Caco-2 (cell line): ENCODE measurements at regions not wholly inside any gene's neighbourhood (a gene's known extent, or its start where the extent isn't known, plus 50 kb on each side); places are given as distances from the start of the nearest gene placed in this dataset.

Source experiments
- BruUV-seq: library from RNA; stranded (reverse); fragments of 400-500 nt; replicated peaks from 2 replicates; lab custom pipeline; 2021; lab: Mats Ljungman, UMichigan
- CTCF ChIA-PET: fragments of 300-600 bp; sonication (Branson Sonifier 250); formaldehyde crosslinking; loops from one replicate; lab custom pipeline; 2022; ENCODE audit warnings: antibody characterized with exemption; lab: Charles Lee
- POLR2A ChIA-PET: fragments of 300-600 bp; sonication (Branson Sonifier 250); formaldehyde crosslinking; loops from one replicate; lab custom pipeline; 2022; ENCODE audit warnings: antibody characterized with exemption; lab: Charles Lee
- DNase-seq, 2 experiments: peaks; one replicate each; pipeline versions ENCODE4 v3.0.0 to v3.0.0-alpha.2; 2020 to 2022
- H3K27me3 ChIP-seq: replicated peaks from 2 replicates; pipeline ENCODE4 v1.6.0; 2011; ENCODE audit warnings: low read length; ENCODE audit not compliant: control insufficient read depth, insufficient read depth
- H3K36me3 ChIP-seq: 2 replicates; pipeline ENCODE4 v1.5.1; 2011; ENCODE audit warnings: low read length; ENCODE audit not compliant: control insufficient read depth, insufficient read depth
- H3K4me1 ChIP-seq: fragments of 250-450 bp; sonication (Bioruptor Pico); 2 replicates; pipeline ENCODE4 v1.5.1; 2020; ENCODE audit warnings: mild to moderate bottlenecking
- H3K4me3 ChIP-seq: 2 replicates; pipeline ENCODE4 v1.5.1; 2011; ENCODE audit warnings: low read depth, mild to moderate bottlenecking, control low read depth, low read length
- H3K9me3 ChIP-seq: fragments of 250-450 bp; sonication (Bioruptor Pico); 2 replicates; pipeline ENCODE4 v1.5.1; 2020; ENCODE audit warnings: mild to moderate bottlenecking, moderate library complexity
- H3K27ac Mint-ChIP-seq: one replicate; pipeline ENCODE4 v1.8.0; 2022; ENCODE audit warnings: mixed read lengths; ENCODE audit not compliant: unreplicated experiment
- H3K27me3 Mint-ChIP-seq: one replicate; pipeline ENCODE4 v1.8.0; 2022; ENCODE audit warnings: mixed read lengths; ENCODE audit not compliant: insufficient read depth, unreplicated experiment
- H3K36me3 Mint-ChIP-seq: one replicate; pipeline ENCODE4 v1.8.0; 2022; ENCODE audit warnings: mild to moderate bottlenecking, mixed read lengths; ENCODE audit not compliant: insufficient read depth, unreplicated experiment
- H3K4me1 Mint-ChIP-seq: one replicate; pipeline ENCODE4 v1.8.0; 2022; ENCODE audit warnings: low read depth, mixed read lengths; ENCODE audit not compliant: unreplicated experiment
- H3K4me3 Mint-ChIP-seq: one replicate; pipeline ENCODE4 v1.8.0; 2022; ENCODE audit warnings: mild to moderate bottlenecking, moderate library complexity, mixed read lengths; ENCODE audit not compliant: unreplicated experiment
- H3K9me3 Mint-ChIP-seq: one replicate; pipeline ENCODE4 v1.8.0; 2022; ENCODE audit warnings: mixed read lengths; ENCODE audit not compliant: unreplicated experiment
- intact Hi-C: fragments of 100-400 bp; cut with micrococcal nuclease; formaldehyde crosslinking; loops from one replicate; pipeline ENCODE4 v1.10.0; 2022; ENCODE audit not compliant: unreplicated experiment
- TF ChIP-seq, protein P1 (sequence below), 2 experiments: fragments of 200-600 bp in 1 of 2; IDR thresholded peaks; 1 replicate in 1 of 2; 2 replicates in 1 of 2; pipeline versions ENCODE4 v1.5.1 to v1.8.0; 2011 to 2022; ENCODE audit warnings: antibody characterized with exemption in 1 of 2, control low read depth in 1 of 2, inconsistent platforms in 1 of 2, low read depth in 1 of 2, low read length in 1 of 2, mild to moderate bottlenecking in 1 of 2, moderate library complexity in 1 of 2; ENCODE audit not compliant: insufficient read depth in 1 of 2, severe bottlenecking in 1 of 2, unreplicated experiment in 1 of 2

DNA sequence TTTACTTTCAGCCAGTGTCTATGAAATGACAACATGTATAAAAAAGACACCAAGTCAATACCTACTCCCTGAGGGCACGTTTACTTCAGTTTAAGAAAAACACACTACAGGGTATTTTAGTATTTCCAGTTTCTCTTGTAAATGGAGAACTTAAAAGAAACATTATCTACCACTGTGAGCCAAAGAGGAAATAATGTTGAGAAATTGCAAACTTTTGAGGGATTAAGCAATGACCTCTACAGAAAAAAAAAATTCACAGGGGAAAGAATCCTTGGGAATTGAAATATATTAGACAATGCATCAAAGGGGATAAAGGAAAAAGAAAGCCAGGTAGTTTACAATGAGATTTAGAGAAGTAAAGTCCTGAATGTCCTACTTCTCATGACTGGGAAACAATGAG is 126.0 kb downstream of the KCNJ2 start:
- Mint-ChIP-seq H3K4me3 (no peak overlapping the region), H3K27me3 (peaks cover 3% of the 10 kb centered on the region), H3K9me3 (no peaks in the 10 kb centered on the region), H3K36me3 (no peaks in the 10 kb centered on the region), H3K27ac (no peak overlapping the region), H3K4me1 (no peaks in the 10 kb centered on the region)
- ChIA-PET POLR2A (no interaction called here), CTCF (no interaction called here)
- Histone ChIP-seq H3K27me3 (no peaks in the 10 kb centered on the region), H3K4me1 (no peaks in the 10 kb centered on the region), H3K4me3 (no peak overlapping the region), H3K36me3 (no peaks in the 10 kb centered on the region), H3K9me3 (no peaks in the 10 kb centered on the region)
- TF ChIP-seq, protein P1, sequence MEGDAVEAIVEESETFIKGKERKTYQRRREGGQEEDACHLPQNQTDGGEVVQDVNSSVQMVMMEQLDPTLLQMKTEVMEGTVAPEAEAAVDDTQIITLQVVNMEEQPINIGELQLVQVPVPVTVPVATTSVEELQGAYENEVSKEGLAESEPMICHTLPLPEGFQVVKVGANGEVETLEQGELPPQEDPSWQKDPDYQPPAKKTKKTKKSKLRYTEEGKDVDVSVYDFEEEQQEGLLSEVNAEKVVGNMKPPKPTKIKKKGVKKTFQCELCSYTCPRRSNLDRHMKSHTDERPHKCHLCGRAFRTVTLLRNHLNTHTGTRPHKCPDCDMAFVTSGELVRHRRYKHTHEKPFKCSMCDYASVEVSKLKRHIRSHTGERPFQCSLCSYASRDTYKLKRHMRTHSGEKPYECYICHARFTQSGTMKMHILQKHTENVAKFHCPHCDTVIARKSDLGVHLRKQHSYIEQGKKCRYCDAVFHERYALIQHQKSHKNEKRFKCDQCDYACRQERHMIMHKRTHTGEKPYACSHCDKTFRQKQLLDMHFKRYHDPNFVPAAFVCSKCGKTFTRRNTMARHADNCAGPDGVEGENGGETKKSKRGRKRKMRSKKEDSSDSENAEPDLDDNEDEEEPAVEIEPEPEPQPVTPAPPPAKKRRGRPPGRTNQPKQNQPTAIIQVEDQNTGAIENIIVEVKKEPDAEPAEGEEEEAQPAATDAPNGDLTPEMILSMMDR (IDR thresholded peaks at IDR 0.05; ENCODE audit: insufficient read depth in 1 of 2, low read depth in 1 of 2, low read length in 1 of 2, severe bottlenecking in 1 of 2, unreplicated experiment in 1 of 2), result no peak
- intact Hi-C loops, result loop anchor here (5.0 kb wide), 1 partner anchor 58 kb away; no protein-coding TSS in a partner anchor
- DNase-seq, result no peak
- no TSS peak for BruUV-seq

GRCh38 chr17:70295731-70296130 is 126.4 kb downstream of the KCNJ2 start:
- Mint-ChIP-seq H3K27ac (no peak overlapping the region), H3K27me3 (peaks cover 3% of the 10 kb centered on the region), H3K36me3 (no peaks in the 10 kb centered on the region), H3K9me3 (no peaks in the 10 kb centered on the region), H3K4me3 (no peak overlapping the region), H3K4me1 (no peaks in the 10 kb centered on the region)
- H3K4me3 ChIP-seq, result no peak overlapping the region
- no peaks in the 10 kb centered on the region for H3K4me1 ChIP-seq
- no peaks in the 10 kb centered on the region for H3K36me3 ChIP-seq
- CTCF ChIA-PET, result no interaction called here
- no peaks in the 10 kb centered on the region for H3K9me3 ChIP-seq
- intact Hi-C loops, result loop anchor here (5.0 kb wide), 1 partner anchor 58 kb away; no protein-coding TSS in a partner anchor
- TF ChIP-seq, protein P1 (IDR thresholded peaks at IDR 0.05; ENCODE audit: insufficient read depth in 1 of 2, low read depth in 1 of 2, low read length in 1 of 2, severe bottlenecking in 1 of 2, unreplicated experiment in 1 of 2), result no peak
- POLR2A ChIA-PET, result no interaction called here
- BruUV-seq, result no TSS peak
- no peaks in the 10 kb centered on the region for H3K27me3 ChIP-seq
- DNase-seq, result no peak

DNA sequence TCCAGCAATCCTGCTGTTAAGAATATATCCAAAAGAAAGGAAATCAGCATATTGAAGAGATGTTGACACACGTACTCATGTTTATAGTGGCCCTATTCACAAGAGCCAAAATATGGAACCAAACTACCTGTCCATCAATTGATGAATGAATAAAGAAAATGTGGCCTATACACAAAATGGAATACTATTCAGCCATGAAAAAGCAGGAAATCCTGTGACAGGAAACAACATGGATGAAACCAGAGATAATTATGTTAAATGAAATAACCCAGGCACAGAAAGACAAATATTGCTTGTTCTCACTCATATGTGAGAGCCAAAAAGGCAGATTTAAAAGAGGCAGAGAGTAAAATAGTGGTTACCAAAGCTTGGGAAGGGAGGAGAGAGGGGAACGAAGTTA is 127.1 kb downstream of the KCNJ2 start:
- intact Hi-C loops, result loop anchor here (5.0 kb wide), 1 partner anchor 59 kb away; no protein-coding TSS in a partner anchor
- ChIA-PET CTCF (no interaction called here), POLR2A (no interaction called here)
- H3K4me3 Mint-ChIP-seq, result no peak overlapping the region
- H3K27me3 Mint-ChIP-seq, result peaks cover 3% of the 10 kb centered on the region
- Histone ChIP-seq H3K9me3 (no peaks in the 10 kb centered on the region), H3K27me3 (no peaks in the 10 kb centered on the region), H3K4me1 (no peaks in the 10 kb centered on the region), H3K36me3 (no peaks in the 10 kb centered on the region), H3K4me3 (no peak overlapping the region)
- H3K9me3 Mint-ChIP-seq, result no peaks in the 10 kb centered on the region
- H3K36me3 Mint-ChIP-seq, result no peaks in the 10 kb centered on the region
- H3K4me1 Mint-ChIP-seq, result no peaks in the 10 kb centered on the region
- TF ChIP-seq, protein P1 (IDR thresholded peaks at IDR 0.05; ENCODE audit: insufficient read depth in 1 of 2, low read depth in 1 of 2, low read length in 1 of 2, severe bottlenecking in 1 of 2, unreplicated experiment in 1 of 2), result no peak
- no peak for DNase-seq
- BruUV-seq, result no TSS peak
- no peak overlapping the region for H3K27ac Mint-ChIP-seq
